Skin epidermis (tissue), 12 donors: ENCODE measurements at regions not wholly inside any gene's neighbourhood (a gene's known extent, or its start where the extent isn't known, plus 50 kb on each side); places are given as distances from the start of the nearest gene placed in this dataset.
"Not testable (repeated sequence)": the region's sequence is repeated elsewhere in the genome, so short reads cannot be mapped to it uniquely, and the experiment has no call there.

Experiments
- H3K27ac ChIP-seq, 21 experiments: fragments of 200-600 bp; sonication (generic) in 11 of 21; one replicate each; pipeline ENCODE4 v1.5.0; 2020; ENCODE audit warnings: mild to moderate bottlenecking in 3 of 21, inconsistent platforms in 2 of 21, moderate library complexity in 2 of 21
- H3K4me3 ChIP-seq, 7 experiments: fragments of 200-600 bp; sonication (generic) in 2 of 7; one replicate each; pipeline ENCODE4 v1.5.0; 2020; ENCODE audit warnings: inconsistent platforms in 2 of 7, mild to moderate bottlenecking in 2 of 7, moderate library complexity in 1 of 7

- H3K4me3 ChIP-seq, result no peak overlapping the region
- H3K27ac ChIP-seq, result peak overlapping the region in 11 of 21 experiments; percentile 8 to 66 (median 43)
These were observed 1163.6 kb upstream of the CITED2 start for GRCh38 chr6:140537834-140538705.

GRCh38 chr6:140537211-140537610 lies 1162.8 kb upstream of the CITED2 start:
- Histone ChIP-seq H3K27ac (peak overlapping the region in 9 of 21 experiments; percentile 21 to 61 (median 43)), H3K4me3 (no peak overlapping the region)

- Histone ChIP-seq H3K4me3 (no peak overlapping the region), H3K27ac (no peak overlapping the region)
These were observed 1161.1 kb upstream of the CITED2 start for GRCh38 chr6:140535511-140535910.

- Histone ChIP-seq H3K4me3 (no peak overlapping the region), H3K27ac (no peak overlapping the region)
These were observed 1159.1 kb upstream of the CITED2 start for GRCh38 chr6:140533526-140533925.

GRCh38 chr6:140504776-140505175 lies 1130.3 kb upstream of the CITED2 start:
- Histone ChIP-seq H3K4me3 (no peak overlapping the region), H3K27ac (no peak overlapping the region)

GRCh38 chr6:140500849-140501248 lies 1126.4 kb upstream of the CITED2 start:
- Histone ChIP-seq H3K4me3 (no peak overlapping the region), H3K27ac (no peak overlapping the region)

GRCh38 chr6:140499607-140500006 lies 1125.2 kb upstream of the CITED2 start:
- no peak overlapping the region for H3K27ac ChIP-seq
- H3K4me3 ChIP-seq, result no peak overlapping the region

- Histone ChIP-seq H3K27ac (no peak overlapping the region), H3K4me3 (no peak overlapping the region)
These were observed 1120.1 kb upstream of the CITED2 start for GRCh38 chr6:140494321-140495108.

GRCh38 chr6:140493470-140493869 lies 1119.0 kb upstream of the CITED2 start:
- not testable (repeated sequence) for H3K27ac ChIP-seq, H3K4me3 ChIP-seq

- Histone ChIP-seq H3K4me3 (no peak overlapping the region), H3K27ac (no peak overlapping the region)
These were observed 1115.6 kb upstream of the CITED2 start for GRCh38 chr6:140490081-140490480.

- no peak overlapping the region for H3K4me3 ChIP-seq
- no peak overlapping the region for H3K27ac ChIP-seq
These were observed 1113.1 kb upstream of the CITED2 start for GRCh38 chr6:140487586-140487985.

- peak overlapping the region in 1 of 21 experiments; percentile 4 for H3K27ac ChIP-seq
- H3K4me3 ChIP-seq, result no peak overlapping the region
These were observed 1112.3 kb upstream of the CITED2 start for GRCh38 chr6:140486450-140487361.

- Histone ChIP-seq H3K4me3 (no peak overlapping the region), H3K27ac (peak overlapping the region in 1 of 21 experiments; percentile 4)
These were observed 1111.4 kb upstream of the CITED2 start for GRCh38 chr6:140485740-140486449.

GRCh38 chr6:140480852-140481251 lies 1106.4 kb upstream of the CITED2 start:
- H3K27ac ChIP-seq, result no peak overlapping the region
- H3K4me3 ChIP-seq, result no peak overlapping the region

- no peak overlapping the region for H3K4me3 ChIP-seq
These were observed 1104.2 kb upstream of the CITED2 start for GRCh38 chr6:140478631-140479030.

GRCh38 chr6:140475086-140475485 lies 1100.6 kb upstream of the CITED2 start:
- no peak overlapping the region for H3K4me3 ChIP-seq
- no peak overlapping the region for H3K27ac ChIP-seq

More at GRCh38 chr6:140478631-140479030, 1104.2 kb upstream of the CITED2 start:
- H3K27ac ChIP-seq, result no peak overlapping the region

GRCh38 chr6:140464720-140465119 lies 1090.3 kb upstream of the CITED2 start:
- Histone ChIP-seq H3K4me3 (no peak overlapping the region), H3K27ac (no peak overlapping the region)

- H3K4me3 ChIP-seq, result no peak overlapping the region
These were observed 1088.9 kb upstream of the CITED2 start for GRCh38 chr6:140463312-140463710.

More at GRCh38 chr6:140463312-140463710, 1088.9 kb upstream of the CITED2 start:
- H3K27ac ChIP-seq, result peak overlapping the region in 12 of 21 experiments; percentile 12 to 76 (median 48)
